CD4-positive, alpha-beta T cell (primary cell): ENCODE measurements at regions not wholly inside any gene's neighbourhood (a gene's known extent, or its start where the extent isn't known, plus 50 kb on each side); places are given as distances from the start of the nearest gene placed in this dataset.
"Not testable (repeated sequence)": the region's sequence is repeated elsewhere in the genome, so short reads cannot be mapped to it uniquely, and the experiment has no call there.

Experiments used
- ATAC-seq: fragments of 200-7000 bp; cut with Tn5 transposase; one replicate; pipeline ENCODE4 v1.10.0; 2022; ENCODE audit warnings: mild to moderate bottlenecking; ENCODE audit not compliant: poor library complexity
- CTCF ChIA-PET: fragments of 350-600 bp; sonication (Branson Sonifier 250); formaldehyde crosslinking; loops from one replicate; lab custom pipeline; 2021; ENCODE audit warnings: antibody characterized with exemption, inconsistent platforms; lab: Charles Lee
- POLR2A ChIA-PET: fragments of 350-600 bp; sonication (Branson Sonifier 250); formaldehyde crosslinking; loops from one replicate; lab custom pipeline; 2021; ENCODE audit warnings: antibody characterized with exemption, inconsistent platforms; lab: Charles Lee
- DNase-seq, 14 experiments: peaks; one replicate each; pipeline ENCODE4 v3.0.0-alpha.2; 2013 to 2020; ENCODE audit warnings: mixed read lengths in 2 of 14
- H3K27ac ChIP-seq, 2 donors: one replicate each; pipeline versions ENCODE4 v1.5.1 to v1.7.0; 2013; ENCODE audit warnings: low read length in 2 of 2, low read depth in 1 of 2, mild to moderate bottlenecking in 1 of 2
- H3K27me3 ChIP-seq, 2 experiments: 1 replicate in 1 of 2; 2 replicates in 1 of 2; pipeline versions ENCODE4 v1.6.1 to v1.7.0; 2013; ENCODE audit warnings: low read length in 2 of 2, control low read depth in 1 of 2, mild to moderate bottlenecking in 1 of 2, moderate library complexity in 1 of 2; ENCODE audit not compliant: insufficient read depth in 2 of 2, control insufficient read depth in 1 of 2
- H3K36me3 ChIP-seq: one replicate; pipeline ENCODE4 v1.6.1; 2013; ENCODE audit warnings: low read length, control low read depth; ENCODE audit not compliant: insufficient read depth
- H3K4me1 ChIP-seq: one replicate; pipeline ENCODE4 v1.6.1; 2013; ENCODE audit warnings: low read length, control low read depth; ENCODE audit not compliant: insufficient read depth
- H3K4me3 ChIP-seq: one replicate; pipeline ENCODE4 v1.5.1; 2013; ENCODE audit warnings: mild to moderate bottlenecking, low read length, moderate library complexity
- H3K9me3 ChIP-seq, 2 experiments: 1 replicate in 1 of 2; 2 replicates in 1 of 2; pipeline versions ENCODE4 v1.6.1 to v1.7.0; 2013; ENCODE audit warnings: low read length in 2 of 2, mild to moderate bottlenecking in 2 of 2, control low read depth in 1 of 2, moderate library complexity in 1 of 2; ENCODE audit not compliant: control insufficient read depth in 1 of 2, insufficient read depth in 1 of 2
- H3K27ac Mint-ChIP-seq: one replicate; pipeline ENCODE4 v1.8.0; 2020; ENCODE audit warnings: mixed read lengths
- H3K27me3 Mint-ChIP-seq: one replicate; pipeline ENCODE4 v1.8.0; 2021; ENCODE audit warnings: mixed read lengths
- H3K36me3 Mint-ChIP-seq: one replicate; pipeline ENCODE4 v1.8.0; 2021; ENCODE audit warnings: low read depth, mixed read lengths
- H3K4me1 Mint-ChIP-seq: one replicate; pipeline ENCODE4 v1.8.0; 2021; ENCODE audit warnings: low read depth, mixed read lengths
- H3K4me3 Mint-ChIP-seq: one replicate; pipeline ENCODE4 v1.8.0; 2020; ENCODE audit warnings: mild to moderate bottlenecking, mixed read lengths
- H3K9me3 Mint-ChIP-seq: one replicate; pipeline ENCODE4 v1.8.0; 2020; ENCODE audit warnings: mixed read lengths
- intact Hi-C, 2 experiments: fragments of 100-400 bp; cut with DNase I in 1 of 2; cut with micrococcal nuclease in 1 of 2; formaldehyde crosslinking; loops; one replicate each; pipeline versions ENCODE4 v1.15.1 to v1.9.0; 2023 to 2025; cut with DNase I, micrococcal nuclease
- TF ChIP-seq, protein P1 (sequence below): fragments of 200-600 bp; IDR thresholded peaks from one replicate; pipeline ENCODE4 v1.8.0; 2022; ENCODE audit warnings: antibody characterized with exemption, mild to moderate bottlenecking

DNA sequence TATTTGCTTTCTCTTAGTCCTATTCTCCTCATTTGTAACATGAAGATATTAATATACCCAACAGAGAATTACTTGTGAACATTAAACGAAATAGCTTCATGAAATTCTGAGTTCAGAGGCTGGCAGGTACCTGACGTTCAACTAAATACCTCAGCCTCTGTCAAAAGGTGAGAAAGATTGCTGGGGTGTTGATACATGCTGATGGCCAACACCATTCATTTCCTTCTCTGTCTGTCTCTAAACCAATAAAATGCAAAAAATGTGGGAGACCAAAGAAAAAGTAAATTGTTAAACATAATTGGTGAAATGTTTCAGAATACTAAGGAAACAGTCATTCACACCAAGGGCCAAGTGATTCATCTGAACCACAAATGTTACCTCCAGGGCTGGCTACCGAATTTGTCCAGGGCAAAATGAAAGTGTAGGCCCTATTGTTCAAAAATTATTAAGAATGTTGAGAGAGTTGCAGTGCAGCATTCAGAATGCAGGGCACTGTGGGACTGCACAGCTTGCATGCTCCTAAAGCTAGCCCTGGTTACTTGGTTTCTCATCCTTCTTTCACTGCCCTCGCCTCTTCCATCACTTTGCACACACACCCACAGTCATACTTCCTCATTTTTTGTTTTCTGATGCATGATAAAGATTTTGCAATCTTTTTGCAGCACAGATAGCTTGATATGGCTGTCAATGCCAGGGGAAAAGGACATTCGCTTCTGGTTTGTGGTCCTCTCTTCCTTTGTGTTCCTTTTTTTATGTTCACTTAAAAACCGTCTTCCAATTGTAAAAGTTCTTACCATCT, 414.3 kb upstream of the NR5A2 start:
- Histone ChIP-seq H3K27me3 (no peaks in the 10 kb centered on the region), H3K9me3 (no peaks in the 10 kb centered on the region), H3K36me3 (no peaks in the 10 kb centered on the region), H3K4me3 (no peak overlapping the region), H3K4me1 (no peaks in the 10 kb centered on the region), H3K27ac (no peak overlapping the region)
- intact Hi-C loops, result no loop called here
- no peaks in the 10 kb centered on the region for H3K4me1 Mint-ChIP-seq
- ChIA-PET POLR2A (no interaction called here), CTCF (no interaction called here)
- no peaks in the 10 kb centered on the region for H3K36me3 Mint-ChIP-seq
- H3K27me3 Mint-ChIP-seq, result no peaks in the 10 kb centered on the region
- ATAC-seq (no peak), DNase-seq (no peak)
- TF ChIP-seq, protein P1, sequence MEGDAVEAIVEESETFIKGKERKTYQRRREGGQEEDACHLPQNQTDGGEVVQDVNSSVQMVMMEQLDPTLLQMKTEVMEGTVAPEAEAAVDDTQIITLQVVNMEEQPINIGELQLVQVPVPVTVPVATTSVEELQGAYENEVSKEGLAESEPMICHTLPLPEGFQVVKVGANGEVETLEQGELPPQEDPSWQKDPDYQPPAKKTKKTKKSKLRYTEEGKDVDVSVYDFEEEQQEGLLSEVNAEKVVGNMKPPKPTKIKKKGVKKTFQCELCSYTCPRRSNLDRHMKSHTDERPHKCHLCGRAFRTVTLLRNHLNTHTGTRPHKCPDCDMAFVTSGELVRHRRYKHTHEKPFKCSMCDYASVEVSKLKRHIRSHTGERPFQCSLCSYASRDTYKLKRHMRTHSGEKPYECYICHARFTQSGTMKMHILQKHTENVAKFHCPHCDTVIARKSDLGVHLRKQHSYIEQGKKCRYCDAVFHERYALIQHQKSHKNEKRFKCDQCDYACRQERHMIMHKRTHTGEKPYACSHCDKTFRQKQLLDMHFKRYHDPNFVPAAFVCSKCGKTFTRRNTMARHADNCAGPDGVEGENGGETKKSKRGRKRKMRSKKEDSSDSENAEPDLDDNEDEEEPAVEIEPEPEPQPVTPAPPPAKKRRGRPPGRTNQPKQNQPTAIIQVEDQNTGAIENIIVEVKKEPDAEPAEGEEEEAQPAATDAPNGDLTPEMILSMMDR, result no peak
- no peaks in the 10 kb centered on the region for H3K9me3 Mint-ChIP-seq
- H3K27ac Mint-ChIP-seq, result no peak overlapping the region
- H3K4me3 Mint-ChIP-seq, result no peak overlapping the region

DNA sequence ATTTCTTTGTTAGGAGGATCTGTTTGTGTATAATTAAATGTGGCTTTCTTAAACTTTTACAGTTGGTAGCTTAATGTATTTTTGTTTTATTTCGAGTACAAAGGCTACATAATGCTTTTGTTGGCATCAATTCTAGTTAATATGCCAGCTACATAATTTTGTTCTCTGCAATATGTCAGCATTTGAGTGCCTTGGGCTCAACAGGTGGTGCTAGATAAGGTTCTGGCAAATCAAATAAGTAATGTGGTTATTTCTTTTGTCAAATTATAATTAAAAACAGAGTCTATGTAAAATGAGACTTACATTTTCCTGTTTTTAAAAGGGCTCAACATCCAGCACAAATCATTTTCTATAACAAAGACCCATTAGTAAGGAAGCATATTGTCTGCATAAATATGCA, 410.6 kb upstream of the NR5A2 start:
- Mint-ChIP-seq H3K27me3 (no peaks in the 10 kb centered on the region), H3K4me1 (no peaks in the 10 kb centered on the region), H3K4me3 (no peak overlapping the region), H3K27ac (no peak overlapping the region), H3K36me3 (no peaks in the 10 kb centered on the region), H3K9me3 (no peaks in the 10 kb centered on the region)
- H3K9me3 ChIP-seq, result no peaks in the 10 kb centered on the region
- H3K4me1 ChIP-seq, result no peaks in the 10 kb centered on the region
- TF ChIP-seq, protein P1, result no peak
- no peak overlapping the region for H3K27ac ChIP-seq
- CTCF ChIA-PET, result no interaction called here
- POLR2A ChIA-PET, result no interaction called here
- no peak for DNase-seq
- no peak overlapping the region for H3K4me3 ChIP-seq
- no peaks in the 10 kb centered on the region for H3K27me3 ChIP-seq
- no peaks in the 10 kb centered on the region for H3K36me3 ChIP-seq
- intact Hi-C loops, result no loop called here
- ATAC-seq, result no peak

DNA sequence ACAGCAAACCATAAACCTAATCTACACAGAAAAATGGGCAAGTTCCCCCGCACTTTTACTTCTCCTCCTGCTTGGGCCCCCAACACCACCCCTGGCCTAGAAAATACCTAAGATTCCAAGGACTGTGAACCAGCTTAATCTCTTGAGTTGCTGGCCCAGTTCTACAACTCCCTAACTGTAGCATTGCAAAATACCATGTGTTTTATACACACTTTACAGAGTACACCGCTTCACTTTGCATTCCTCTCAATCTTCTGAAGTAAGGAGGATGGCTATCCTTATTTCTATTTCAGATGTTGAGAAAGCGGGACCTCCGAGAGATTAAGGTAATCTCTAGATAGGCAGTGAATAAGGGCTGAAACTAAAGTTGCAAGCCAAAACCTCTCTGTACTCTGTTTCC, 408.3 kb upstream of the NR5A2 start:
- H3K4me3 Mint-ChIP-seq, result no peak overlapping the region
- TF ChIP-seq, protein P1, result no peak
- intact Hi-C loops, result no loop called here
- Histone ChIP-seq H3K4me3 (no peak overlapping the region), H3K9me3 (peaks cover 0 to 2% of the 10 kb centered on the region in 2 experiments), H3K36me3 (no peaks in the 10 kb centered on the region), H3K27ac (no peak overlapping the region), H3K27me3 (no peaks in the 10 kb centered on the region), H3K4me1 (no peaks in the 10 kb centered on the region)
- ATAC-seq (no peak), DNase-seq (no peak)
- no peak overlapping the region for H3K27ac Mint-ChIP-seq
- H3K27me3 Mint-ChIP-seq, result no peaks in the 10 kb centered on the region
- POLR2A ChIA-PET, result no interaction called here
- no peaks in the 10 kb centered on the region for H3K36me3 Mint-ChIP-seq
- no peaks in the 10 kb centered on the region for H3K4me1 Mint-ChIP-seq
- CTCF ChIA-PET, result no interaction called here
- no peaks in the 10 kb centered on the region for H3K9me3 Mint-ChIP-seq

DNA sequence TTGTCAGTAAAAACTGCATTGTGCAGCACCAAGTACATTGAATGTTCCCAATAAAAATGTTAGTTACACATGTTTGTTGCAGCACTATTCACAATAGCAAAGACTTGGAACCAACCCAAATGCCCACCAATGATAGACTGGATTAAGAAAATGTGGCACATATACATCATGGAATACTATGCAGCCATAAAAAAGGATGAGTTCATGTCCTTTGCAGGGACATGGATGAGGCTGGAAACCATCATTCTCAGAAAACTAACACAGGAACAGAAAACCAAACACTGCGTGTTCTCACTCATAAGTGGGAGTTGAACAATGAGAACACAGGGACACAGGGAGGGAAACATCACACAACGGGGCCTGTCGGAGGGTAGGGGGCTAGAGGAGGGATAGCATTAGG, 401.3 kb upstream of the NR5A2 start:
- H3K27me3 Mint-ChIP-seq, H3K36me3 ChIP-seq, H3K4me1 Mint-ChIP-seq, H3K4me1 ChIP-seq, intact Hi-C loops, H3K36me3 Mint-ChIP-seq, H3K27me3 ChIP-seq, H3K27ac ChIP-seq, H3K27ac Mint-ChIP-seq, H3K4me3 ChIP-seq, H3K9me3 ChIP-seq, H3K9me3 Mint-ChIP-seq, ATAC-seq, H3K4me3 Mint-ChIP-seq, DNase-seq, POLR2A ChIA-PET, CTCF ChIA-PET: not testable (repeated sequence)
